ENCODE measurements at regions not wholly inside any gene's neighbourhood (a gene's known extent, or its start where the extent isn't known, plus 50 kb on each side); places are given as distances from the start of the nearest gene placed in this dataset.

- no peaks in the 10 kb centered on the region for H3K4me1 ChIP-seq (ENCODE audit: control insufficient read depth, insufficient read depth, low read length)
- TF ChIP-seq CTCF (conservative IDR thresholded peaks at IDR 0.05), result no peak
- Mint-ChIP-seq H3K27me3 (ENCODE audit: insufficient read depth) (no peaks in the 10 kb centered on the region), H3K9me3 (no peaks in the 10 kb centered on the region), H3K27ac (no peak overlapping the region), H3K4me3 (no peak overlapping the region), H3K36me3 (ENCODE audit: low read depth) (no peaks in the 10 kb centered on the region), H3K4me1 (peaks cover 2% of the 10 kb centered on the region)
- no peak overlapping the region for H3K9ac ChIP-seq (ENCODE audit: extremely low read depth, low read length, poor library complexity, severe bottlenecking)
- no peaks in the 10 kb centered on the region for H3K36me3 ChIP-seq (ENCODE audit: control insufficient read depth, insufficient read depth, low read length)
- WGBS, 2 experiments (ENCODE audit: insufficient coverage in 1 of 2, insufficient read length in 1 of 2), result 93 to 100% methylated on average over 1 to 3 of the region's 3 CpGs
- DNase-seq, result no peak
- H3K27ac ChIP-seq (ENCODE audit: low read depth, low read length), result no peak overlapping the region
- no peaks in the 10 kb centered on the region for H3K27me3 ChIP-seq (ENCODE audit: control insufficient read depth, insufficient read depth, low read length, poor library complexity, severe bottlenecking)
- no peaks in the 10 kb centered on the region for H3K9me3 ChIP-seq (ENCODE audit: control insufficient read depth, low read length)
- H3K4me3 ChIP-seq (ENCODE audit: low read length), result no peak overlapping the region
Observed at GRCh38 chr7:20510573-20510900, 104.9 kb upstream of the ABCB5 start.

GRCh38 chr7:20513341-20513740 lies 102.1 kb upstream of the ABCB5 start:
- no peak for DNase-seq
- no peak overlapping the region for H3K9ac ChIP-seq (ENCODE audit: extremely low read depth, low read length, poor library complexity, severe bottlenecking)
- Mint-ChIP-seq H3K27me3 (ENCODE audit: insufficient read depth) (no peaks in the 10 kb centered on the region), H3K4me1 (peaks cover 2% of the 10 kb centered on the region), H3K27ac (no peak overlapping the region), H3K9me3 (no peaks in the 10 kb centered on the region), H3K36me3 (ENCODE audit: low read depth) (no peaks in the 10 kb centered on the region), H3K4me3 (no peak overlapping the region)
- H3K9me3 ChIP-seq (ENCODE audit: control insufficient read depth, low read length), result no peaks in the 10 kb centered on the region
- WGBS, 2 experiments (ENCODE audit: insufficient coverage in 1 of 2, insufficient read length in 1 of 2), result 93% methylated on average over 1 of the region's 2 CpGs; no CpG with 5 or more reads in 1 of the 2 experiments
- TF ChIP-seq CTCF (conservative IDR thresholded peaks at IDR 0.05), result no peak
- no peaks in the 10 kb centered on the region for H3K4me1 ChIP-seq (ENCODE audit: control insufficient read depth, insufficient read depth, low read length)
- no peaks in the 10 kb centered on the region for H3K27me3 ChIP-seq (ENCODE audit: control insufficient read depth, insufficient read depth, low read length, poor library complexity, severe bottlenecking)
- H3K27ac ChIP-seq (ENCODE audit: low read depth, low read length), result no peak overlapping the region
- H3K36me3 ChIP-seq (ENCODE audit: control insufficient read depth, insufficient read depth, low read length), result no peaks in the 10 kb centered on the region
- no peak overlapping the region for H3K4me3 ChIP-seq (ENCODE audit: low read length)

- Mint-ChIP-seq H3K4me1 (peaks cover 2% of the 10 kb centered on the region), H3K4me3 (no peak overlapping the region), H3K27me3 (ENCODE audit: insufficient read depth) (no peaks in the 10 kb centered on the region), H3K27ac (no peak overlapping the region), H3K9me3 (no peaks in the 10 kb centered on the region), H3K36me3 (ENCODE audit: low read depth) (no peaks in the 10 kb centered on the region)
- Histone ChIP-seq H3K4me1 (ENCODE audit: control insufficient read depth, insufficient read depth, low read length) (no peaks in the 10 kb centered on the region), H3K27ac (ENCODE audit: low read depth, low read length) (no peak overlapping the region), H3K27me3 (ENCODE audit: control insufficient read depth, insufficient read depth, low read length, poor library complexity, severe bottlenecking) (no peaks in the 10 kb centered on the region), H3K9me3 (ENCODE audit: control insufficient read depth, low read length) (no peaks in the 10 kb centered on the region), H3K9ac (ENCODE audit: extremely low read depth, low read length, poor library complexity, severe bottlenecking) (no peak overlapping the region), H3K36me3 (ENCODE audit: control insufficient read depth, insufficient read depth, low read length) (no peaks in the 10 kb centered on the region), H3K4me3 (ENCODE audit: low read length) (no peak overlapping the region)
- TF ChIP-seq CTCF (conservative IDR thresholded peaks at IDR 0.05), result no peak
- DNase-seq, result no peak
Observed at GRCh38 chr7:20513897-20514296, 101.6 kb upstream of the ABCB5 start.

All from endodermal cell (in vitro differentiated cells).